Retinal pigment epithelial cell (primary cell): ENCODE measurements at regions not wholly inside any gene's neighbourhood (a gene's known extent, or its start where the extent isn't known, plus 50 kb on each side); places are given as distances from the start of the nearest gene placed in this dataset.

Source experiments
- DNase-seq: peaks from one replicate; pipeline ENCODE4 v3.0.0-alpha.2; 2010; ENCODE audit warnings: low read depth
- H3K4me3 ChIP-seq: 2 replicates; pipeline ENCODE4 v1.5.1; 2011; ENCODE audit warnings: mild to moderate bottlenecking, low read length, control low read depth, moderate library complexity
- CTCF ChIP-seq: conservative IDR thresholded peaks from 2 replicates; pipeline ENCODE4 v1.5.1; 2011; ENCODE audit warnings: low read depth, low read length, control low read depth, inconsistent platforms

GRCh38 chr2:215507836-215508235, 72.0 kb upstream of the FN1 start:
- no peak overlapping the region for H3K4me3 ChIP-seq
- no peak for TF ChIP-seq CTCF
- no peak for DNase-seq

GRCh38 chr2:215507136-215507535, 71.3 kb upstream of the FN1 start:
- no peak overlapping the region for H3K4me3 ChIP-seq
- no peak for DNase-seq
- TF ChIP-seq CTCF = no peak

- no peak for TF ChIP-seq CTCF
- no peak overlapping the region for H3K4me3 ChIP-seq
- DNase-seq = no peak
Measured at GRCh38 chr2:215506604-215506990, 70.7 kb upstream of the FN1 start.

GRCh38 chr2:215505044-215505786, 69.3 kb upstream of the FN1 start:
- no peak for DNase-seq
- no peak overlapping the region for H3K4me3 ChIP-seq
- no peak for TF ChIP-seq CTCF

- DNase-seq = no peak
- TF ChIP-seq CTCF = no peak
- no peak overlapping the region for H3K4me3 ChIP-seq
Measured at GRCh38 chr2:215504547-215504946, 68.7 kb upstream of the FN1 start.

DNA sequence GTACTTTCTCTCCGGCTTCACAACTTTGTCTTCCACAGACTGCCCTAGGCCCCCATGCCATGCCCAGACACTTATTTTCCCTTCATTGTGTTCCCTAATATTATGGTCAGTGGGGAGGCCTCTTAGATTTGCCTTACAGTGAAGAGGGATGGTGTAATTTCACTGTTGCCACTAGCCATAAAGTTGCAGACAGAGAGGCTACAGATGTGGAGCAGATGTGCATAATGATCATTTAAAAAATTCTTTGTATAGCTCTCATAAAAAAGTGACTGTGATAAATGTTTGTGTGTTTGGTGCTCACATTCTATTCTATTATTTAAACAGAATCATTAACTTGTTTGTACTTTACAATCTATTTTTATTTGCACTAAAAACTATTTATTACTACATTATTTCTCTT, 67.5 kb upstream of the FN1 start:
- DNase-seq = no peak
- no peak overlapping the region for H3K4me3 ChIP-seq
- TF ChIP-seq CTCF = no peak

GRCh38 chr2:215500466-215500865, 64.6 kb upstream of the FN1 start:
- no peak for DNase-seq
- H3K4me3 ChIP-seq = no peak overlapping the region
- no peak for TF ChIP-seq CTCF
